ENCODE measurements at regions not wholly inside any gene's neighbourhood (a gene's known extent, or its start where the extent isn't known, plus 50 kb on each side); places are given as distances from the start of the nearest gene placed in this dataset.
"Not testable (repeated sequence)": the region's sequence is repeated elsewhere in the genome, so short reads cannot be mapped to it uniquely, and the experiment has no call there.

GRCh38 chr20:30585244-30585796, 672.1 kb upstream of the DEFB115 start:
- DNase-seq (ENCODE audit: low read depth) = peak; percentile 88

- DNase-seq (ENCODE audit: low read depth) = not testable (repeated sequence)
Observed at GRCh38 chr20:30586178-30586577, 671.3 kb upstream of the DEFB115 start.

- DNase-seq (ENCODE audit: low read depth) = no peak
Observed at GRCh38 chr20:30593572-30593971, 663.9 kb upstream of the DEFB115 start.

GRCh38 chr20:30594112-30594511, 663.4 kb upstream of the DEFB115 start:
- DNase-seq (ENCODE audit: low read depth) = no peak

- DNase-seq (ENCODE audit: low read depth) = no peak
Observed at GRCh38 chr20:30595698-30596097, 661.8 kb upstream of the DEFB115 start.

GRCh38 chr20:30597429-30597828, 660.0 kb upstream of the DEFB115 start:
- DNase-seq (ENCODE audit: low read depth) = not testable (repeated sequence)

GRCh38 chr20:30598460-30599230, 658.8 kb upstream of the DEFB115 start:
- DNase-seq (ENCODE audit: low read depth) = no peak

GRCh38 chr20:30599990-30600389, 657.5 kb upstream of the DEFB115 start:
- DNase-seq (ENCODE audit: low read depth) = no peak

- DNase-seq (ENCODE audit: low read depth) = no peak
Observed at GRCh38 chr20:30601974-30602373, 655.5 kb upstream of the DEFB115 start.

GRCh38 chr20:30602424-30602823, 655.0 kb upstream of the DEFB115 start:
- no peak for DNase-seq (ENCODE audit: low read depth)

GRCh38 chr20:30606990-30607389, 650.5 kb upstream of the DEFB115 start:
- DNase-seq (ENCODE audit: low read depth) = no peak

- peak; percentile 23 for DNase-seq (ENCODE audit: low read depth)
Observed at GRCh38 chr20:30610029-30610693, 647.3 kb upstream of the DEFB115 start.

- no peak for DNase-seq (ENCODE audit: low read depth)
Observed at GRCh38 chr20:30610751-30611150, 646.7 kb upstream of the DEFB115 start.

GRCh38 chr20:30611239-30611984, 646.1 kb upstream of the DEFB115 start:
- no peak for DNase-seq (ENCODE audit: low read depth)

- no peak for DNase-seq (ENCODE audit: low read depth)
Observed at GRCh38 chr20:30612344-30612743, 645.1 kb upstream of the DEFB115 start.

GRCh38 chr20:30621346-30621745, 636.1 kb upstream of the DEFB115 start:
- peak; percentile 65 for DNase-seq (ENCODE audit: low read depth)

- DNase-seq (ENCODE audit: low read depth) = not testable (repeated sequence)
Observed at GRCh38 chr20:30624310-30624709, 633.2 kb upstream of the DEFB115 start.

- DNase-seq (ENCODE audit: low read depth) = not testable (repeated sequence)
Observed at GRCh38 chr20:30629376-30629775, 628.1 kb upstream of the DEFB115 start.

- no peak for DNase-seq (ENCODE audit: low read depth)
Observed at GRCh38 chr20:30630761-30631160, 626.7 kb upstream of the DEFB115 start.

- DNase-seq (ENCODE audit: low read depth) = not testable (repeated sequence)
Observed at GRCh38 chr20:30631261-30631789, 626.1 kb upstream of the DEFB115 start.

- not testable (repeated sequence) for DNase-seq (ENCODE audit: low read depth)
Observed at GRCh38 chr20:30632773-30633172, 624.7 kb upstream of the DEFB115 start.

GRCh38 chr20:30641522-30641921, 615.9 kb upstream of the DEFB115 start:
- DNase-seq (ENCODE audit: low read depth) = not testable (repeated sequence)

Measured in HT1080 (cell line).